Retinal pigment epithelial cell (primary cell): ENCODE measurements at regions not wholly inside any gene's neighbourhood (a gene's known extent, or its start where the extent isn't known, plus 50 kb on each side); places are given as distances from the start of the nearest gene placed in this dataset.

Experiments
- DNase-seq: peaks from one replicate; pipeline ENCODE4 v3.0.0-alpha.2; 2010; ENCODE audit warnings: low read depth
- H3K4me3 ChIP-seq: 2 replicates; pipeline ENCODE4 v1.5.1; 2011; ENCODE audit warnings: mild to moderate bottlenecking, low read length, control low read depth, moderate library complexity
- CTCF ChIP-seq: conservative IDR thresholded peaks from 2 replicates; pipeline ENCODE4 v1.5.1; 2011; ENCODE audit warnings: low read depth, low read length, control low read depth, inconsistent platforms

- TF ChIP-seq CTCF, result no peak
Observed at GRCh38 chr15:25532269-25533140, 93.7 kb upstream of the UBE3A start.

GRCh38 chr15:25529774-25530173 lies 91.0 kb upstream of the UBE3A start:
- TF ChIP-seq CTCF, result no peak

More at GRCh38 chr15:25532269-25533140, 93.7 kb upstream of the UBE3A start:
- no peak for DNase-seq
- no peak overlapping the region for H3K4me3 ChIP-seq

GRCh38 chr15:25527118-25527517 lies 88.3 kb upstream of the UBE3A start:
- no peak for TF ChIP-seq CTCF
- no peak overlapping the region for H3K4me3 ChIP-seq
- no peak for DNase-seq

More at GRCh38 chr15:25529774-25530173, 91.0 kb upstream of the UBE3A start:
- no peak for DNase-seq
- H3K4me3 ChIP-seq, result no peak overlapping the region

- TF ChIP-seq CTCF, result no peak
- DNase-seq, result no peak
- H3K4me3 ChIP-seq, result no peak overlapping the region
Observed at GRCh38 chr15:25525741-25526140, 86.9 kb upstream of the UBE3A start.

- no peak for DNase-seq
- H3K4me3 ChIP-seq, result no peak overlapping the region
- no peak for TF ChIP-seq CTCF
Observed at GRCh38 chr15:25515633-25516032, 76.8 kb upstream of the UBE3A start.

- DNase-seq, result no peak
- no peak for TF ChIP-seq CTCF
- no peak overlapping the region for H3K4me3 ChIP-seq
Observed at GRCh38 chr15:25514522-25514921, 75.7 kb upstream of the UBE3A start.

- no peak overlapping the region for H3K4me3 ChIP-seq
- TF ChIP-seq CTCF, result no peak
- no peak for DNase-seq
Observed at GRCh38 chr15:25512957-25513356, 74.1 kb upstream of the UBE3A start.
